NCI-H1930 (cell line): ENCODE measurements at regions not wholly inside any gene's neighbourhood (a gene's known extent, or its start where the extent isn't known, plus 50 kb on each side); places are given as distances from the start of the nearest gene placed in this dataset.
A peak's percentile ranks its signal among the peaks of the same experiment; 100 is the strongest.
"Not testable (repeated sequence)": the region's sequence is repeated elsewhere in the genome, so short reads cannot be mapped to it uniquely, and the experiment has no call there.

ENCODE experiments used
- DNase-seq, 2 experiments: peaks; one replicate each; lab custom pipeline; 2025; lab: John Stamatoyannopoulos, UW

- DNase-seq: no peak
Measured at GRCh38 chr7:124247691-124248090, 214.8 kb upstream of the TMEM229A start.

GRCh38 chr7:124246262-124246863 is 213.5 kb upstream of the TMEM229A start:
- DNase-seq: no peak

GRCh38 chr7:124244469-124244868 is 211.6 kb upstream of the TMEM229A start:
- DNase-seq: not testable (repeated sequence)

- no peak for DNase-seq
Measured at GRCh38 chr7:124219681-124220080, 186.8 kb upstream of the TMEM229A start.

GRCh38 chr7:124208642-124209041 is 175.8 kb upstream of the TMEM229A start:
- DNase-seq: no peak

GRCh38 chr7:124208173-124208572 is 175.3 kb upstream of the TMEM229A start:
- no peak for DNase-seq

- DNase-seq: no peak
Measured at GRCh38 chr7:124205526-124205925, 172.7 kb upstream of the TMEM229A start.

- no peak for DNase-seq
Measured at GRCh38 chr7:124202546-124202945, 169.7 kb upstream of the TMEM229A start.

- DNase-seq: no peak
Measured at GRCh38 chr7:124201768-124202349, 169.0 kb upstream of the TMEM229A start.

GRCh38 chr7:124196519-124196918 is 163.7 kb upstream of the TMEM229A start:
- DNase-seq: no peak

GRCh38 chr7:124192885-124193284 is 160.0 kb upstream of the TMEM229A start:
- DNase-seq: no peak

GRCh38 chr7:124191713-124192112 is 158.8 kb upstream of the TMEM229A start:
- DNase-seq: no peak

- DNase-seq: no peak
Measured at GRCh38 chr7:124191030-124191429, 158.2 kb upstream of the TMEM229A start.

- DNase-seq: no peak
Measured at GRCh38 chr7:124188576-124188975, 155.7 kb upstream of the TMEM229A start.

- no peak for DNase-seq
Measured at GRCh38 chr7:124187962-124188361, 155.1 kb upstream of the TMEM229A start.

- no peak for DNase-seq
Measured at GRCh38 chr7:124183649-124184048, 150.8 kb upstream of the TMEM229A start.

GRCh38 chr7:124179641-124180040 is 146.8 kb upstream of the TMEM229A start:
- DNase-seq: no peak

GRCh38 chr7:124177891-124178290 is 145.0 kb upstream of the TMEM229A start:
- no peak for DNase-seq

GRCh38 chr7:124171812-124172211 is 138.9 kb upstream of the TMEM229A start:
- DNase-seq: not testable (repeated sequence)

GRCh38 chr7:124171068-124171467 is 138.2 kb upstream of the TMEM229A start:
- DNase-seq: no peak

- no peak for DNase-seq
Measured at GRCh38 chr7:124168616-124169015, 135.7 kb upstream of the TMEM229A start.

- no peak for DNase-seq
Measured at GRCh38 chr7:124162667-124163066, 129.8 kb upstream of the TMEM229A start.

- peak; percentile 35 to 46 for DNase-seq
Measured at GRCh38 chr7:124155432-124156022, 122.7 kb upstream of the TMEM229A start.
